ENCODE measurements at regions not wholly inside any gene's neighbourhood (a gene's known extent, or its start where the extent isn't known, plus 50 kb on each side); places are given as distances from the start of the nearest gene placed in this dataset.

GRCh38 chr7:33744293-33745075 lies 160.9 kb upstream of the BMPER start:
- TF ChIP-seq ELF4 (IDR thresholded peaks at IDR 0.05) (no peak), BHLHE40 (IDR thresholded peaks at IDR 0.05; ENCODE audit: borderline replicate concordance) (no peak), SUZ12 (IDR thresholded peaks at IDR 0.05) (no peak), FOXM1 (IDR thresholded peaks at IDR 0.05; ENCODE audit: borderline replicate concordance) (no peak), SP1 (IDR thresholded peaks at IDR 0.05) (no peak), TARDBP (IDR thresholded peaks at IDR 0.05) (no peak), FOXA1 (IDR thresholded peaks at IDR 0.05) (no peak), PKNOX1 (IDR thresholded peaks at IDR 0.05) (no peak), ARNT (IDR thresholded peaks at IDR 0.05) (no peak), L3MBTL2 (conservative IDR thresholded peaks at IDR 0.05) (no peak), NFRKB (IDR thresholded peaks at IDR 0.05) (no peak)
